ENCODE measurements at regions not wholly inside any gene's neighbourhood (a gene's known extent, or its start where the extent isn't known, plus 50 kb on each side); places are given as distances from the start of the nearest gene placed in this dataset.
"Not testable (repeated sequence)": the region's sequence is repeated elsewhere in the genome, so short reads cannot be mapped to it uniquely, and the experiment has no call there.

DNA sequence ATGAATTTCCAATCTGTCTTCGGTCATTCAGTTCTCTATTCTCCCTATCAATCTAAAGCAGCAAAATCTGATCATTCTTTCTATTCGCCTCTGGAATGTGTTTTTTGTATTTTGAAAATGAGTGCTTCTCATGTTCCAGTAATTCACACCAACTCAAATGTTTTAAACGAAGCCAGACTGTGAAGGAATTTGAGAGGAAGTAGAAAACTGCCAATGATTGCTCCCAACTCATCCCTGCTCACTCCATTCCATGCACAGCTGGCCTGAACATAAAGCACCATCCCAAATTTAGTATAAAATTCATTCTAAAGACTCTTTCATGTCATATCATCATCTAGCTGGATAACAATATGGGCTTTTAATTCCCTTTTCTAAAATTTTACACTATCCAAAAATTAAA, 123.8 kb downstream of the DUSP6 start:
- H3K27me3 ChIP-seq (ENCODE audit: control insufficient read depth in 1 of 2, insufficient read depth in 2 of 2, low read length in 2 of 2) = no peaks in the 10 kb centered on the region
- H3K9ac ChIP-seq (ENCODE audit: low read length in 2 of 2) = no peak overlapping the region
- H3K36me3 ChIP-seq (ENCODE audit: control insufficient read depth in 2 of 2, insufficient read depth in 2 of 2, low read length in 2 of 2) = no peaks in the 10 kb centered on the region
- H3K9me3 ChIP-seq (ENCODE audit: control insufficient read depth in 2 of 2, low read length in 2 of 2) = no peaks in the 10 kb centered on the region
- H3K27ac ChIP-seq (ENCODE audit: low read length) = no peak overlapping the region
- peaks cover 4% of the 10 kb centered on the region for H3K4me1 ChIP-seq (ENCODE audit: control insufficient read depth, insufficient read depth, low read length)
- no peak overlapping the region for H3K4me3 ChIP-seq (ENCODE audit: low read length in 2 of 2)

DNA sequence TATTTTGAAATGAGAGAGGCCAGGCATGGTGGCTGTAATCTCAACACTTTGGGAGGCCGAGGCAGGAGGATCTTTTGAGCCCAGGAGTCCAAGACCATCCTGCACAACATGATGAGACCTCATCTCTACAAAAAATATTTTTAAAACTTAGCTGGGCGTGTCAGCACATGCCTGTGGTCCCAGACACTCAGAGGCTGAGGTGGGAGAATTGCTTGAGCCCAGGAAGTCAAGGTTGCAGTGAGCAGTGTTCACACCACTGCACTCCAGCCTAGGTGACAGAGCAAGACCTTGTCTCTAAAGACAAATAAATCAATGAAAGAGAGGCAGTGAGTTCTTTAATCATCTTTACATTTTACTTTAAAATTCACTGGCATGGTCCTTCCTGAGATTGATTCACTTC, 124.5 kb downstream of the DUSP6 start:
- H3K4me3 ChIP-seq (ENCODE audit: low read length in 2 of 2) = no peak overlapping the region
- peaks cover 4% of the 10 kb centered on the region for H3K4me1 ChIP-seq (ENCODE audit: control insufficient read depth, insufficient read depth, low read length)
- H3K27ac ChIP-seq (ENCODE audit: low read length) = no peak overlapping the region
- no peak overlapping the region for H3K9ac ChIP-seq (ENCODE audit: low read length in 2 of 2)
- H3K36me3 ChIP-seq (ENCODE audit: control insufficient read depth in 2 of 2, insufficient read depth in 2 of 2, low read length in 2 of 2) = no peaks in the 10 kb centered on the region
- no peaks in the 10 kb centered on the region for H3K27me3 ChIP-seq (ENCODE audit: control insufficient read depth in 1 of 2, insufficient read depth in 2 of 2, low read length in 2 of 2)
- no peaks in the 10 kb centered on the region for H3K9me3 ChIP-seq (ENCODE audit: control insufficient read depth in 2 of 2, low read length in 2 of 2)

DNA sequence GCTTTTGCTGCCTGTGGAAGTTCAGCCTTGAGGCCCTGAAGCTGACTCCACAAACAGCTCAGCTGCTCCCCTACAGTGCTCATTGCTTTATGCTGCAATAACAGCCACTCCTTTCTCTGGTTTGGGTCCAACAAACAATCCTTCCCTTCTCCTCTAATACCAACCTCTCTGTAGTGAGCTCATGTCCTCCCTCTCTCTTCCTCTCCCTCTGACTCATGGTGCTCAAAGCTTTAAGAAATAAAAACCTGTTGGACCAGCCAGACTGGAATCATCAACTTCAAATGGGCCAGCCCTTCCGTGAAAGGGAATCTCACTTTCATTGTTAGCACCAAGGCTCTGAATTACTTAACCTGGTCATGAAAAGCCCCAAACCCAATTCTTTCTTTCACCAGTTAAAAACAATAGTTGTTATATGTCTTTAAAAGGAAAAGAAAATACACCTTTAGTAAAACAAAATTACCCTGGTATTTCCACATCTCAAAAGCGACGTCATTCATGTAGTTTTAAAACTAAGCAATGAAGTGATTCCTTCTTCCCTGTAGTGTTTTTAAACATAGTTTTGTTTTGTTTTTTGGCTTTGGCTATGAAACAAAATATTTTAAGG, 126.4 kb downstream of the DUSP6 start:
- peaks cover 4% of the 10 kb centered on the region for H3K4me1 ChIP-seq (ENCODE audit: control insufficient read depth, insufficient read depth, low read length)
- no peaks in the 10 kb centered on the region for H3K9me3 ChIP-seq (ENCODE audit: control insufficient read depth in 2 of 2, low read length in 2 of 2)
- no peak overlapping the region for H3K4me3 ChIP-seq (ENCODE audit: low read length in 2 of 2)
- H3K36me3 ChIP-seq (ENCODE audit: control insufficient read depth in 2 of 2, insufficient read depth in 2 of 2, low read length in 2 of 2) = no peaks in the 10 kb centered on the region
- H3K9ac ChIP-seq (ENCODE audit: low read length in 2 of 2) = no peak overlapping the region
- peak overlapping the region; percentile 0 for H3K27ac ChIP-seq (ENCODE audit: low read length)
- no peaks in the 10 kb centered on the region for H3K27me3 ChIP-seq (ENCODE audit: control insufficient read depth in 1 of 2, insufficient read depth in 2 of 2, low read length in 2 of 2)

DNA sequence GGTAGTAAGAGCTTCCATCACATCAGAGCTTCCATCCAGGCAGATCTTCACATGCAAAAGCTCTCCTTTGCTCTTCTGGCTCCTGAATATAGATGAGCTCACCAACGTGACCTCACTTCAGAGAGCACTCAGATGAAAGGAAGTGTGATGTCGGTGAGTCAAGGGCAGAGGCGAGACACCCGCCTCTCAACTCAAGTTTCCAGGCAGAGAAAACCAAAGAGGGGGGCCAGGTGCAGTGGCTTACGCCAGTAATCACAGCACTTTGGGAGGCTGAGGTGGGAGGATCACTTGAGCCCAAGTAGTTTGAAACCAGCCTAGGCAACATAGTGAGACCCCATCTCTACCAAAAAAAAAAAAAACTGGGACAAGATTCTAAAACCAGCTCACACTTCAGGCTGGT, 126.9 kb downstream of the DUSP6 start:
- Histone ChIP-seq H3K27me3 (ENCODE audit: control insufficient read depth in 1 of 2, insufficient read depth in 2 of 2, low read length in 2 of 2) (no peaks in the 10 kb centered on the region), H3K36me3 (ENCODE audit: control insufficient read depth in 2 of 2, insufficient read depth in 2 of 2, low read length in 2 of 2) (no peaks in the 10 kb centered on the region), H3K9me3 (ENCODE audit: control insufficient read depth in 2 of 2, low read length in 2 of 2) (no peaks in the 10 kb centered on the region), H3K4me3 (ENCODE audit: low read length in 2 of 2) (no peak overlapping the region), H3K9ac (ENCODE audit: low read length in 2 of 2) (no peak overlapping the region), H3K27ac (ENCODE audit: low read length) (peak overlapping the region; percentile 0), H3K4me1 (ENCODE audit: control insufficient read depth, insufficient read depth, low read length) (peaks cover 4% of the 10 kb centered on the region)

DNA sequence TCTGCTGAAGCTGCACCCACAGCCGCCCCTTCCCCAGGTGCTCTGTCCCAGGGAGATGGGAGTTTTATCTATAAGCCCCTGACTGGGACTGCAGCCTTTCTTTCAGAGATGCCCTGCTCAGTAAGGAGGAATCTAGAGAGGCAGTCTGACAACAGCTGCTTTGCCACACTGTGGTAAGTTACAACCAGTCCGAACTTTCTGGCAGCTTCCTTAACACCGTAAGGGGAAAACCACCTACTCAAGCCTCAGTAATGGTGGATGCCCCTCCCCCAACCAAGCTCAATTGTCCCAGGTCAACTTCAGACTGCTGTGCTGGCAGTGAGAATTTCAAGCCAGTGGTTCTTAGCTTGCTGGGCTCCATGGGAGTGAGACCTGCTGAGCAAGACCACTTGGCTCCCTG, 129.7 kb downstream of the DUSP6 start:
- H3K4me1 ChIP-seq (ENCODE audit: control insufficient read depth, insufficient read depth, low read length) = not testable (repeated sequence)

DNA sequence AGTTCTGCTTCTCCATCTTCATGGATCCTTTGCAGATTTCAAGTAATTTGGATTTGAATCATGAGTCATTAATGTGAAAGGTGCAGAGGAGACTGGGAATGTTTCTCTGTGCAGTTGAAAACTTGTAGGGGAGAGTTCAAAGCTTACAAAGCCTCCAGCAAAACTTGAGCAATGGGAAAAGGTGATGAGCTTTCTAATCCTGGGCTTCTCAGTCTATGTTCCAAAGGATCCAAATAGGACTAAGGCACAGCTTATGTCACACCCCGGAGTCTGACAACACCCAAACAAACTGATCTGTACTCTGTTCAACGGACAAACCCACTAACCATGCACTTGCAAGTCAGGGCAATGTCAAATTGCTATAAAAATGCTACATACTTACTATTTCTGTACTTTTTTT, 134.8 kb downstream of the DUSP6 start:
- Histone ChIP-seq H3K27me3 (ENCODE audit: control insufficient read depth in 1 of 2, insufficient read depth in 2 of 2, low read length in 2 of 2) (no peaks in the 10 kb centered on the region), H3K9ac (ENCODE audit: low read length in 2 of 2) (no peak overlapping the region), H3K36me3 (ENCODE audit: control insufficient read depth in 2 of 2, insufficient read depth in 2 of 2, low read length in 2 of 2) (no peaks in the 10 kb centered on the region), H3K4me3 (ENCODE audit: low read length in 2 of 2) (no peak overlapping the region), H3K9me3 (ENCODE audit: control insufficient read depth in 2 of 2, low read length in 2 of 2) (no peaks in the 10 kb centered on the region), H3K4me1 (ENCODE audit: control insufficient read depth, insufficient read depth, low read length) (no peaks in the 10 kb centered on the region), H3K27ac (ENCODE audit: low read length) (no peak overlapping the region)

More for the DNA sequence above, 129.7 kb downstream of the DUSP6 start:
- H3K27ac ChIP-seq (ENCODE audit: low read length); H3K9ac ChIP-seq (ENCODE audit: low read length in 2 of 2); H3K36me3 ChIP-seq (ENCODE audit: control insufficient read depth in 2 of 2, insufficient read depth in 2 of 2, low read length in 2 of 2); H3K9me3 ChIP-seq (ENCODE audit: control insufficient read depth in 2 of 2, low read length in 2 of 2); H3K27me3 ChIP-seq (ENCODE audit: control insufficient read depth in 1 of 2, insufficient read depth in 2 of 2, low read length in 2 of 2); H3K4me3 ChIP-seq (ENCODE audit: low read length in 2 of 2): not testable (repeated sequence)

DNA sequence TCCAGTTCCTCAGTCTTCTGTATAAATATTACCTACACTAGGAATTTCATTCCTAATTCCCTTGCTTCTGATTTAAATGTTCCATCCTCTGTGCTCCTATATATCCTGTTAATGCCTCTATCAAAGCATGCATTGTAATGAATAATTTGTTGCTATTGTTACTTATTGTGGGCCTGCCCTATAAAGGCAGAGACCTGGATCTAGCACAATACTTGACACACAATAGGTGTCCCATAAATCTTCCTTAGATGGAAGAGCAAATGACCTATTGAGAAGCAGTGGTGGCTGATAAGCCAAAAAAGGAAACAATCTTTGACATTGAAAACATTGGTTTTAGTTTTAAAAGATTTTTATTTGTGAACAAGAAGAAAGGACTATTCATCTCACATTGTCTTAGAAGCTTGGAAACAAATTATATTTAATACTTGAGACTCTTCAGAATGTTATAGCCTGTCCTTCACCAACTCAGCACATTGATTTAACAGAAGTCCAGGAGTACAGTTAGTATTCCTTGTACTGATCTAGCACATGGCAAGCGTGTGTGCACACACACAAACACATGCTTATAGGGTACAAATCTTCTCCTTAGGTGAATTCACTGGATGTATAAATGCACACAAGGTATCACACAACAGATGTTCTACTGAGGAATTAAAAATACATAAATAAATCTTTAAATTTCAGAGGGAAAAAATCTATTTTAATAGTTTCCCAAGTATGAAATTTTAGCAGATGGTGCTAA, 135.9 kb downstream of the DUSP6 start:
- H3K36me3 ChIP-seq (ENCODE audit: control insufficient read depth in 2 of 2, insufficient read depth in 2 of 2, low read length in 2 of 2) = no peaks in the 10 kb centered on the region
- H3K27me3 ChIP-seq (ENCODE audit: control insufficient read depth in 1 of 2, insufficient read depth in 2 of 2, low read length in 2 of 2) = no peaks in the 10 kb centered on the region
- H3K4me3 ChIP-seq (ENCODE audit: low read length in 2 of 2) = no peak overlapping the region
- no peak overlapping the region for H3K27ac ChIP-seq (ENCODE audit: low read length)
- no peaks in the 10 kb centered on the region for H3K4me1 ChIP-seq (ENCODE audit: control insufficient read depth, insufficient read depth, low read length)
- H3K9ac ChIP-seq (ENCODE audit: low read length in 2 of 2) = no peak overlapping the region
- no peaks in the 10 kb centered on the region for H3K9me3 ChIP-seq (ENCODE audit: control insufficient read depth in 2 of 2, low read length in 2 of 2)

DNA sequence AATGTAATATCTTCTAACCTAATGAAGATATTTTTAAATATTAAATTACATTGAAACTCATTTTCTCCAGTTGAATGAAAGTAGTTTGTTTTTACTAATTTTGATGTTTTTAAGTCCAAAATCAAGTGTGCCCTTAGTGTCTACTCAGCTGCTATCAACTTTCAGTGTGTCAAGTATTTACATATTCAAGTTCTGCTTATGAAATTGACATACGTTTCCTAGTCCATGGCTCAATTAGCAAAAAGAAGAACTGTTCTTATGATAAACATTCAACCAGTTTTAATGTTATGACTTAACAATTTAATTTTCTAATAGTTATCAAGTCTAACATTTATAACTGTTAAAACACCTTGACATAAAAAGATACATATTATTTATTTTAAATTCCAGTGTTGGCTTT, 137.1 kb downstream of the DUSP6 start:
- no peaks in the 10 kb centered on the region for H3K36me3 ChIP-seq (ENCODE audit: control insufficient read depth in 2 of 2, insufficient read depth in 2 of 2, low read length in 2 of 2)
- no peaks in the 10 kb centered on the region for H3K9me3 ChIP-seq (ENCODE audit: control insufficient read depth in 2 of 2, low read length in 2 of 2)
- H3K27me3 ChIP-seq (ENCODE audit: control insufficient read depth in 1 of 2, insufficient read depth in 2 of 2, low read length in 2 of 2) = no peaks in the 10 kb centered on the region
- no peak overlapping the region for H3K9ac ChIP-seq (ENCODE audit: low read length in 2 of 2)
- H3K4me3 ChIP-seq (ENCODE audit: low read length in 2 of 2) = no peak overlapping the region
- no peak overlapping the region for H3K27ac ChIP-seq (ENCODE audit: low read length)
- no peaks in the 10 kb centered on the region for H3K4me1 ChIP-seq (ENCODE audit: control insufficient read depth, insufficient read depth, low read length)

DNA sequence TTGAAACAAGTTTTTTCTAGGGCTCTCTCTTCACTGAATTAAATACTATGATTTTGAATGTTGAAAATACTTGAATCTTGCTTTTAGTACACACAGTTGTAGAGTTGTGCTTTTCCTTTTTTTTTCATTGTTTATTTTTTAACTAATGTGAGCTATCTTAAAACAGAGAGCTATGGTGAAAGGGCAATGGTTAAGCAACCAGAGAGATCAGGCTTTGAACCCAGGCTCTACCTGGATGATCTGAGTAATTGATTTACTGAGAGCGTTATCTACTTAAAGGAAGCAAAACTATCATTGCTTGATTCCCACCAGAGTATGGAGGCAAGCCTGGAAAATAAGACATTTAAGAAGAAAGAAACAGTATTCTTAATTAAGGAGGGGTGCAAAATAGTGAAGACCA, 138.6 kb downstream of the DUSP6 start:
- H3K27me3 ChIP-seq (ENCODE audit: control insufficient read depth in 1 of 2, insufficient read depth in 2 of 2, low read length in 2 of 2) = no peaks in the 10 kb centered on the region
- H3K9ac ChIP-seq (ENCODE audit: low read length in 2 of 2) = no peak overlapping the region
- H3K4me3 ChIP-seq (ENCODE audit: low read length in 2 of 2) = no peak overlapping the region
- no peaks in the 10 kb centered on the region for H3K4me1 ChIP-seq (ENCODE audit: control insufficient read depth, insufficient read depth, low read length)
- H3K36me3 ChIP-seq (ENCODE audit: control insufficient read depth in 2 of 2, insufficient read depth in 2 of 2, low read length in 2 of 2) = no peaks in the 10 kb centered on the region
- H3K9me3 ChIP-seq (ENCODE audit: control insufficient read depth in 2 of 2, low read length in 2 of 2) = no peaks in the 10 kb centered on the region
- H3K27ac ChIP-seq (ENCODE audit: low read length) = no peak overlapping the region

DNA sequence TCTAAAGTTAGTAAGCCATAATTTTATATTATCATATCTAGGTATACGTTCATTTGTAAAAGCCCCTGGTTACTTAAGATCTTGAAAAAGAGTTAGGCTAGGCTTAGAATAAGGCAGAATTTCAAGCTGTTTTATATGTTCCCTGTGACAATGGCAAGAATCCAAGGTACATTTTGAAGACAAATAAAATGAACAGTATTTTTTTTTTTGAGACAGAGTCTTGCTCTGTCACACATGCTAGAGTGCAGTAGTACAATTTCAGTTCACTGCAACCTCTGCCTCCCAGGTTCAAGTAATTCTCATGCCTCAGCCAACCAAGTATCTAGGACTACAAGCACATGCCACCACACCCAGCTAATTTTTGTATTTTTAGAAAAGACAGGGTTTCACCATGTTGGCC, 139.2 kb downstream of the DUSP6 start:
- Histone ChIP-seq H3K4me1 (ENCODE audit: control insufficient read depth, insufficient read depth, low read length) (no peaks in the 10 kb centered on the region), H3K36me3 (ENCODE audit: control insufficient read depth in 2 of 2, insufficient read depth in 2 of 2, low read length in 2 of 2) (no peaks in the 10 kb centered on the region), H3K27me3 (ENCODE audit: control insufficient read depth in 1 of 2, insufficient read depth in 2 of 2, low read length in 2 of 2) (no peaks in the 10 kb centered on the region), H3K27ac (ENCODE audit: low read length) (no peak overlapping the region), H3K4me3 (ENCODE audit: low read length in 2 of 2) (no peak overlapping the region), H3K9me3 (ENCODE audit: control insufficient read depth in 2 of 2, low read length in 2 of 2) (no peaks in the 10 kb centered on the region), H3K9ac (ENCODE audit: low read length in 2 of 2) (no peak overlapping the region)

DNA sequence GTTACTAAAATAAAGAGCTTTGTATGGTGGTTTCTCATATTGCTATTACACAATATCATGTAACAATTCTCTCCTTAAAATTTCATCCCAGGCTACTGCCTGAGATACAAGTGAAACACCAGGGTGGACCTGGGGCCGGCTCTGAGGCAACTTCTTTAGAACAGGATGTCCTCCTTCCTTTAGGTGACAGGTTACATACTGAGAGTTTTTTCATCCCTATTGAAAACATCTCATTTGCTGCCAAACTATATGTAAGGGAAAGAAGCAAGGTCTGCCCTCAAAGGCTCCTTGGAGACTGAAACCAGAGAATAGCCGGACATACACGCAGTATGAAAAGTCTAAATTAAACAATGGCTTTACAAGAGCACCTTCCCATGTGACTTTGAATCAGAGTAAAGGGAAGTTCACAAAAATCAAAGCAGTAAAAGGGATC, 139.9 kb downstream of the DUSP6 start:
- no peak overlapping the region for H3K27ac ChIP-seq (ENCODE audit: low read length)
- H3K9ac ChIP-seq (ENCODE audit: low read length in 2 of 2) = no peak overlapping the region

More for the DNA sequence above, 139.9 kb downstream of the DUSP6 start:
- Histone ChIP-seq H3K4me3 (ENCODE audit: low read length in 2 of 2) (no peak overlapping the region), H3K36me3 (ENCODE audit: control insufficient read depth in 2 of 2, insufficient read depth in 2 of 2, low read length in 2 of 2) (no peaks in the 10 kb centered on the region), H3K9me3 (ENCODE audit: control insufficient read depth in 2 of 2, low read length in 2 of 2) (no peaks in the 10 kb centered on the region), H3K27me3 (ENCODE audit: control insufficient read depth in 1 of 2, insufficient read depth in 2 of 2, low read length in 2 of 2) (no peaks in the 10 kb centered on the region), H3K4me1 (ENCODE audit: control insufficient read depth, insufficient read depth, low read length) (no peaks in the 10 kb centered on the region)
